DND-41 (cell line): ENCODE measurements at regions not wholly inside any gene's neighbourhood (a gene's known extent, or its start where the extent isn't known, plus 50 kb on each side); places are given as distances from the start of the nearest gene placed in this dataset.

Experiments
- CTCF ChIP-seq: IDR thresholded peaks from 2 replicates; pipeline ENCODE4 v1.5.1; 2012; ENCODE audit warnings: borderline replicate concordance, low read length, moderate library complexity, mild to moderate bottlenecking; ENCODE audit not compliant: poor library complexity, severe bottlenecking; ENCODE audit errors: extremely low read depth
- EZH2 ChIP-seq: IDR thresholded peaks from 3 replicates; pipeline ENCODE4 v1.6.1; 2012; ENCODE audit warnings: borderline replicate concordance, low read depth, mild to moderate bottlenecking, moderate library complexity, low read length, inconsistent platforms; ENCODE audit not compliant: severe bottlenecking

GRCh38 chr6:145031001-145031400 is 704.3 kb downstream of the EPM2A start:
- TF ChIP-seq CTCF (no peak), EZH2 (no peak)
